ENCODE measurements at regions not wholly inside any gene's neighbourhood (a gene's known extent, or its start where the extent isn't known, plus 50 kb on each side); places are given as distances from the start of the nearest gene placed in this dataset.

- Histone ChIP-seq H3K4me3 (ENCODE audit: low read depth, low read length) (no peak overlapping the region), H3K27me3 (ENCODE audit: control insufficient read depth, insufficient read depth, low read length) (no peaks in the 10 kb centered on the region), H3K36me3 (ENCODE audit: control insufficient read depth, insufficient read depth, low read length) (no peaks in the 10 kb centered on the region)
- DNase-seq (ENCODE audit: low read depth), result no peak
- no peak for TF ChIP-seq CTCF (IDR thresholded peaks at IDR 0.05; ENCODE audit: insufficient read depth, low read length, severe bottlenecking)
- peak; percentile 90 for FAIRE-seq
Measured at GRCh38 chr15:61527836-61528580, 298.9 kb upstream of the RORA start.

- Histone ChIP-seq H3K27me3 (ENCODE audit: control insufficient read depth, insufficient read depth, low read length) (no peaks in the 10 kb centered on the region), H3K4me3 (ENCODE audit: low read depth, low read length) (no peak overlapping the region), H3K36me3 (ENCODE audit: control insufficient read depth, insufficient read depth, low read length) (no peaks in the 10 kb centered on the region)
- TF ChIP-seq CTCF (IDR thresholded peaks at IDR 0.05; ENCODE audit: insufficient read depth, low read length, severe bottlenecking), result no peak
- FAIRE-seq (no peak), DNase-seq (ENCODE audit: low read depth) (no peak)
Measured at GRCh38 chr15:61524545-61524944, 295.4 kb upstream of the RORA start.

GRCh38 chr15:61524086-61524485, 295.0 kb upstream of the RORA start:
- no peak for DNase-seq (ENCODE audit: low read depth)
- Histone ChIP-seq H3K36me3 (ENCODE audit: control insufficient read depth, insufficient read depth, low read length) (no peaks in the 10 kb centered on the region), H3K4me3 (ENCODE audit: low read depth, low read length) (no peak overlapping the region), H3K27me3 (ENCODE audit: control insufficient read depth, insufficient read depth, low read length) (no peaks in the 10 kb centered on the region)
- no peak for FAIRE-seq
- TF ChIP-seq CTCF (IDR thresholded peaks at IDR 0.05; ENCODE audit: insufficient read depth, low read length, severe bottlenecking), result no peak

GRCh38 chr15:61522411-61522810, 293.3 kb upstream of the RORA start:
- FAIRE-seq, result no peak
- Histone ChIP-seq H3K4me3 (ENCODE audit: low read depth, low read length) (no peak overlapping the region), H3K36me3 (ENCODE audit: control insufficient read depth, insufficient read depth, low read length) (no peaks in the 10 kb centered on the region), H3K27me3 (ENCODE audit: control insufficient read depth, insufficient read depth, low read length) (no peaks in the 10 kb centered on the region)
- TF ChIP-seq CTCF (IDR thresholded peaks at IDR 0.05; ENCODE audit: insufficient read depth, low read length, severe bottlenecking), result no peak
- no peak for DNase-seq (ENCODE audit: low read depth)

GRCh38 chr15:61521953-61522352, 292.9 kb upstream of the RORA start:
- FAIRE-seq (no peak), DNase-seq (ENCODE audit: low read depth) (no peak)
- no peak for TF ChIP-seq CTCF (IDR thresholded peaks at IDR 0.05; ENCODE audit: insufficient read depth, low read length, severe bottlenecking)
- Histone ChIP-seq H3K27me3 (ENCODE audit: control insufficient read depth, insufficient read depth, low read length) (no peaks in the 10 kb centered on the region), H3K36me3 (ENCODE audit: control insufficient read depth, insufficient read depth, low read length) (no peaks in the 10 kb centered on the region), H3K4me3 (ENCODE audit: low read depth, low read length) (no peak overlapping the region)

GRCh38 chr15:61519296-61519695, 290.2 kb upstream of the RORA start:
- no peaks in the 10 kb centered on the region for H3K27me3 ChIP-seq (ENCODE audit: control insufficient read depth, insufficient read depth, low read length)
- no peak overlapping the region for H3K4me3 ChIP-seq (ENCODE audit: low read depth, low read length)
- no peaks in the 10 kb centered on the region for H3K36me3 ChIP-seq (ENCODE audit: control insufficient read depth, insufficient read depth, low read length)
- no peak for FAIRE-seq
- DNase-seq (ENCODE audit: low read depth), result no peak
- TF ChIP-seq CTCF (IDR thresholded peaks at IDR 0.05; ENCODE audit: insufficient read depth, low read length, severe bottlenecking), result no peak

Measured in bronchial epithelial cell (primary cell).